Liver (tissue), 8 donors: ENCODE measurements at regions not wholly inside any gene's neighbourhood (a gene's known extent, or its start where the extent isn't known, plus 50 kb on each side); places are given as distances from the start of the nearest gene placed in this dataset.

Experiments used
- DNase-seq: peaks from one replicate; pipeline ENCODE4 v3.0.0-alpha.2; 2017; ENCODE audit warnings: low spot score
- H3K27ac ChIP-seq, 2 donors: one replicate each; pipeline ENCODE4 v1.7.0; 2013; ENCODE audit warnings: inconsistent platforms in 2 of 2, low read length in 2 of 2, control low read depth in 1 of 2, low read depth in 1 of 2, mild to moderate bottlenecking in 1 of 2
- H3K27me3 ChIP-seq, 4 donors: one replicate each; pipeline versions ENCODE4 v1.6.1 to v1.7.0; 2013; ENCODE audit warnings: low read length in 3 of 4, inconsistent platforms in 1 of 4, mild to moderate bottlenecking in 1 of 4, moderate library complexity in 1 of 4; ENCODE audit not compliant: control insufficient read depth in 4 of 4, insufficient read depth in 4 of 4
- H3K36me3 ChIP-seq, 4 donors: one replicate each; pipeline versions ENCODE4 v1.6.1 to v1.7.0; 2013; ENCODE audit warnings: low read length in 3 of 4, mild to moderate bottlenecking in 3 of 4, low read depth in 1 of 4, moderate library complexity in 1 of 4; ENCODE audit not compliant: control insufficient read depth in 4 of 4, insufficient read depth in 3 of 4
- H3K4me1 ChIP-seq, 4 donors: one replicate each; pipeline versions ENCODE4 v1.6.1 to v1.7.0; 2013; ENCODE audit warnings: low read length in 3 of 4, mild to moderate bottlenecking in 3 of 4, moderate library complexity in 1 of 4; ENCODE audit not compliant: control insufficient read depth in 4 of 4, insufficient read depth in 4 of 4
- H3K4me3 ChIP-seq, 3 donors: one replicate each; pipeline versions ENCODE4 v1.6.1 to v1.7.0; 2013; ENCODE audit warnings: low read length in 3 of 3, control low read depth in 1 of 3, low read depth in 1 of 3, mild to moderate bottlenecking in 1 of 3
- H3K9ac ChIP-seq, 2 donors: one replicate each; pipeline ENCODE4 v1.7.0; 2013; ENCODE audit warnings: low read length in 2 of 2, mild to moderate bottlenecking in 2 of 2, moderate library complexity in 2 of 2, control low read depth in 1 of 2, low read depth in 1 of 2
- H3K9me3 ChIP-seq, 4 donors: one replicate each; pipeline versions ENCODE4 v1.6.1 to v1.7.0; 2013; ENCODE audit warnings: low read length in 3 of 4; ENCODE audit not compliant: control insufficient read depth in 4 of 4
- ATF3 ChIP-seq: IDR thresholded peaks from 2 replicates; pipeline ENCODE4 v1.6.1; 2016; ENCODE audit warnings: antibody characterized with exemption
- CTCF ChIP-seq: fragments of 150-350 bp; IDR thresholded peaks from 2 replicates; pipeline ENCODE4 v1.5.1; 2017; ENCODE audit warnings: improper control_type of control experiment, low read depth, low read length; ENCODE audit not compliant: missing input control
- EGR1 ChIP-seq, 2 donors: IDR thresholded peaks; 2 replicates each; pipeline ENCODE4 v1.6.1; 2016 to 2018; ENCODE audit warnings: antibody characterized with exemption in 2 of 2, low read depth in 2 of 2
- FOXA1 ChIP-seq: IDR thresholded peaks from 2 replicates; pipeline ENCODE4 v1.6.1; 2016; ENCODE audit warnings: antibody characterized with exemption
- HNF4A ChIP-seq, 2 donors: conservative IDR thresholded peaks; 2 replicates each; pipeline ENCODE4 v1.6.1; 2016; ENCODE audit warnings: antibody characterized with exemption in 2 of 2, mild to moderate bottlenecking in 2 of 2
- HNF4G ChIP-seq: IDR thresholded peaks from 2 replicates; pipeline ENCODE4 v1.6.1; 2016; ENCODE audit warnings: antibody characterized with exemption
- JUND ChIP-seq, 2 donors: IDR thresholded peaks; 2 replicates each; pipeline ENCODE4 v1.6.1; 2016; ENCODE audit warnings: antibody characterized with exemption in 2 of 2
- MAX ChIP-seq: IDR thresholded peaks from 2 replicates; pipeline ENCODE4 v1.6.1; 2016; ENCODE audit warnings: antibody characterized with exemption
- NR2F2 ChIP-seq: IDR thresholded peaks from 2 replicates; pipeline ENCODE4 v1.6.1; 2016; ENCODE audit warnings: antibody characterized with exemption
- RAD21 ChIP-seq, 2 donors: IDR thresholded peaks; 2 replicates each; pipeline ENCODE4 v1.6.1; 2016; ENCODE audit warnings: antibody characterized with exemption in 2 of 2, mild to moderate bottlenecking in 2 of 2
- REST ChIP-seq: IDR thresholded peaks from 2 replicates; pipeline ENCODE4 v1.6.1; 2016; ENCODE audit warnings: antibody characterized with exemption, mild to moderate bottlenecking
- RXRA ChIP-seq, 2 donors: IDR thresholded peaks; 2 replicates each; pipeline ENCODE4 v1.6.1; 2017 to 2018; ENCODE audit warnings: antibody characterized with exemption in 2 of 2, mild to moderate bottlenecking in 1 of 2
- TAF1 ChIP-seq: conservative IDR thresholded peaks from 2 replicates; pipeline ENCODE4 v1.6.1; 2016; ENCODE audit warnings: antibody characterized with exemption, mild to moderate bottlenecking
- YY1 ChIP-seq: IDR thresholded peaks from 2 replicates; pipeline ENCODE4 v1.6.1; 2016; ENCODE audit warnings: antibody characterized with exemption, mild to moderate bottlenecking
- ZBTB33 ChIP-seq: IDR thresholded peaks from 2 replicates; pipeline ENCODE4 v1.6.1; 2016; ENCODE audit warnings: antibody characterized with exemption
- WGBS: extraction: QIAGEN DNeasy Blood & Tissue Kit; methylation state at CpG from one replicate; pipeline ENCODE4 v1.1.7; 2013; 5-methylcytosine and 5-hydroxymethylcytosine counted together
- donor health status: healthy.
- donor health status: healthy.
- donor health status: healthy.
- donor health status: healthy.
- donor health status: healthy.

GRCh38 chr10:130999376-131000202, 311.9 kb downstream of the TCERG1L start:
- Histone ChIP-seq H3K27me3 (peaks cover 0 to 6% (median 2%) of the 10 kb centered on the region in 4 donors), H3K9ac (no peak overlapping the region), H3K4me1 (no peaks in the 10 kb centered on the region), H3K4me3 (no peak overlapping the region), H3K36me3 (no peaks in the 10 kb centered on the region), H3K9me3 (peaks cover 0 to 3% (median 1%) of the 10 kb centered on the region in 4 donors), H3K27ac (no peak overlapping the region)
- peak; percentile 27 for DNase-seq
- no peak for TF ChIP-seq JUND (IDR thresholded peaks at IDR 0.05)
- no peak for TF ChIP-seq HNF4G
- no peak for TF ChIP-seq ZBTB33
- TF ChIP-seq TAF1, result no peak
- no peak for TF ChIP-seq RXRA (IDR thresholded peaks at IDR 0.05)
- TF ChIP-seq NR2F2, result no peak
- TF ChIP-seq YY1, result no peak
- TF ChIP-seq ATF3, result no peak
- no peak for TF ChIP-seq CTCF
- TF ChIP-seq FOXA1, result no peak
- TF ChIP-seq REST, result no peak
- WGBS, result 75% methylated on average over 11 of the region's 11 CpGs

- no peak overlapping the region for H3K27ac ChIP-seq
- peaks cover 0 to 6% (median 2%) of the 10 kb centered on the region in 4 donors for H3K27me3 ChIP-seq
- no peak overlapping the region for H3K4me3 ChIP-seq
- no peaks in the 10 kb centered on the region for H3K36me3 ChIP-seq
- peak; percentile 9 for DNase-seq
- no peak overlapping the region for H3K9ac ChIP-seq
- peaks cover 0 to 3% (median 1%) of the 10 kb centered on the region in 4 donors for H3K9me3 ChIP-seq
- 61% methylated on average over 6 of the region's 6 CpGs for WGBS
- H3K4me1 ChIP-seq, result no peaks in the 10 kb centered on the region
- no peak for TF ChIP-seq JUND (IDR thresholded peaks at IDR 0.05)
- TF ChIP-seq NR2F2, result no peak
- TF ChIP-seq RAD21 (IDR thresholded peaks at IDR 0.05), result no peak
- TF ChIP-seq EGR1 (IDR thresholded peaks at IDR 0.05; ENCODE audit: low read depth in 2 of 2), result no peak
- no peak for TF ChIP-seq RXRA (IDR thresholded peaks at IDR 0.05)
- TF ChIP-seq HNF4A (conservative IDR thresholded peaks at IDR 0.05), result no peak
- TF ChIP-seq HNF4G, result no peak
- TF ChIP-seq CTCF, result no peak
- TF ChIP-seq ATF3, result no peak
- no peak for TF ChIP-seq ZBTB33
- TF ChIP-seq MAX, result no peak
Measured at GRCh38 chr10:131000244-131000643, 311.3 kb downstream of the TCERG1L start.
